ENCODE measurements at regions not wholly inside any gene's neighbourhood (a gene's known extent, or its start where the extent isn't known, plus 50 kb on each side); places are given as distances from the start of the nearest gene placed in this dataset.

GRCh38 chr2:146623771-146624170 lies 1221.1 kb upstream of the ACVR2A start:
- Histone ChIP-seq H3K9me3 (ENCODE audit: control insufficient read depth, insufficient read depth, low read depth, low read length) (no peaks in the 10 kb centered on the region), H3K27ac (ENCODE audit: extremely low read depth, low read depth, low read length) (no peak overlapping the region), H3K4me3 (ENCODE audit: low read depth, low read length) (no peak overlapping the region), H3K36me3 (ENCODE audit: control insufficient read depth in 2 of 2, insufficient read depth in 1 of 2, low read length in 2 of 2) (no peaks in the 10 kb centered on the region), H3K4me1 (ENCODE audit: control insufficient read depth, insufficient read depth, low read length) (no peaks in the 10 kb centered on the region)
- TF ChIP-seq ZNF341 (tag by site-specific recombination; IDR thresholded peaks at IDR 0.05; ENCODE audit: low read depth) (no peak), ZNF558 (tag by site-specific recombination; IDR thresholded peaks at IDR 0.05) (no peak), ZNF112 (tag by site-specific recombination; IDR thresholded peaks at IDR 0.05) (no peak)
- CTCF ChIA-PET, result no interaction called here
- POLR2A ChIA-PET, result no interaction called here

DNA sequence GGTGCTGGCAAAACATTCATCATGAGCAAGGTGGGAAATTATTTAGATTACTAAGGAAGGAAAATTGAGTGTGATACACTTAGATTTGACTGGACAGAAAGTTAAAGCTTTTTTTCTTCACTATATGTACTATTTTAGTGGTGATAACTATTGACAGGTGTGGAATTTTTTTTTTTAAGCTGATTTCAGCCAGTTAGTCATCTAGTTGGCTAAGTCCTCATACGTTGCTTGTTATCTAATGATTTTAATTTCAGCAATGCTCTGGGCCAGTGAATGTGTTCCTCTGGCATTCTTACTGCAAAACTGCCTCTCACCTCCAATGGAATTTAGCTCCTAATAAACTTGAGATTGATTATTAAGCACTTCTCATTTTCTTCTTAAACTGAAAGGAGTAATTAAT lies 1223.2 kb upstream of the ACVR2A start:
- CTCF ChIA-PET, result interaction anchor here (0.6 kb wide), 1 partner anchor 1266 kb away, joined by 4 read pairs; no protein-coding TSS in a partner anchor
- H3K4me3 ChIP-seq (ENCODE audit: low read depth, low read length), result no peak overlapping the region
- no peaks in the 10 kb centered on the region for H3K4me1 ChIP-seq (ENCODE audit: control insufficient read depth, insufficient read depth, low read length)
- no peak for TF ChIP-seq TCF7L2 (IDR thresholded peaks at IDR 0.05; ENCODE audit: borderline replicate concordance, low read depth, low read length)
- no peak for TF ChIP-seq ZNF391 (tag by site-specific recombination; IDR thresholded peaks at IDR 0.05; ENCODE audit: borderline replicate concordance, low read depth)
- no peak for TF ChIP-seq ZNF366 (tag by site-specific recombination; conservative IDR thresholded peaks at IDR 0.05)
- TF ChIP-seq TSHZ1 (tag by site-specific recombination; IDR thresholded peaks at IDR 0.05; ENCODE audit: borderline replicate concordance), result no peak
- TF ChIP-seq ZNF24 (tag by site-specific recombination; IDR thresholded peaks at IDR 0.05), result no peak
- TF ChIP-seq, protein P1, sequence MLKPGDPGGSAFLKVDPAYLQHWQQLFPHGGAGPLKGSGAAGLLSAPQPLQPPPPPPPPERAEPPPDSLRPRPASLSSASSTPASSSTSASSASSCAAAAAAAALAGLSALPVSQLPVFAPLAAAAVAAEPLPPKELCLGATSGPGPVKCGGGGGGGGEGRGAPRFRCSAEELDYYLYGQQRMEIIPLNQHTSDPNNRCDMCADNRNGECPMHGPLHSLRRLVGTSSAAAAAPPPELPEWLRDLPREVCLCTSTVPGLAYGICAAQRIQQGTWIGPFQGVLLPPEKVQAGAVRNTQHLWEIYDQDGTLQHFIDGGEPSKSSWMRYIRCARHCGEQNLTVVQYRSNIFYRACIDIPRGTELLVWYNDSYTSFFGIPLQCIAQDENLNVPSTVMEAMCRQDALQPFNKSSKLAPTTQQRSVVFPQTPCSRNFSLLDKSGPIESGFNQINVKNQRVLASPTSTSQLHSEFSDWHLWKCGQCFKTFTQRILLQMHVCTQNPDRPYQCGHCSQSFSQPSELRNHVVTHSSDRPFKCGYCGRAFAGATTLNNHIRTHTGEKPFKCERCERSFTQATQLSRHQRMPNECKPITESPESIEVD (tag by site-specific recombination; IDR thresholded peaks at IDR 0.05), result no peak
- no peak for TF ChIP-seq GLIS1 (tag by site-specific recombination; IDR thresholded peaks at IDR 0.05)
- TF ChIP-seq SALL2 (tag by site-specific recombination; IDR thresholded peaks at IDR 0.05; ENCODE audit: borderline replicate concordance), result no peak
- TF ChIP-seq ZNF146 (tag by site-specific recombination; IDR thresholded peaks at IDR 0.05), result no peak
- TF ChIP-seq, protein P2, sequence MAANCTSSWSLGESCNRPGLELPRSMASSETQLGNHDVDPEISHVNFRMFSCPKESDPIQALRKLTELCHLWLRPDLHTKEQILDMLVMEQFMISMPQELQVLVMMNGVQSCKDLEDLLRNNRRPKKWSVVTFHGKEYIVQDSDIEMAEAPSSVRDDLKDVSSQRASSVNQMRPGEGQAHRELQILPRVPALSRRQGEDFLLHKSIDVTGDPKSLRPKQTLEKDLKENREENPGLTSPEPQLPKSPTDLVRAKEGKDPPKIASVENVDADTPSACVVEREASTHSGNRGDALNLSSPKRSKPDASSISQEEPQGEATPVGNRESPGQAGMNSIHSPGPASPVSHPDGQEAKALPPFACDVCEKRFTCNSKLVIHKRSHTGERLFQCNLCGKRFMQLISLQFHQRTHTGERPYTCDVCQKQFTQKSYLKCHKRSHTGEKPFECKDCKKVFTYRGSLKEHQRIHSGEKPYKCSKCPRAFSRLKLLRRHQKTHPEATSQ (tag by site-specific recombination; IDR thresholded peaks at IDR 0.05), result no peak
- TF ChIP-seq ZNF777 (tag by site-specific recombination; IDR thresholded peaks at IDR 0.05; ENCODE audit: borderline replicate concordance), result no peak
- TF ChIP-seq KLF7 (tag by site-specific recombination; IDR thresholded peaks at IDR 0.05; ENCODE audit: borderline replicate concordance), result no peak
- TF ChIP-seq ZNF548 (tag by site-specific recombination; IDR thresholded peaks at IDR 0.05), result no peak
- TF ChIP-seq ZNF76 (tag by site-specific recombination; IDR thresholded peaks at IDR 0.05; ENCODE audit: borderline replicate concordance, low read depth), result no peak
- H3K27ac ChIP-seq (ENCODE audit: extremely low read depth, low read depth, low read length), result no peak overlapping the region
- POLR2A ChIA-PET, result no interaction called here
- H3K9me3 ChIP-seq (ENCODE audit: control insufficient read depth, insufficient read depth, low read depth, low read length), result no peaks in the 10 kb centered on the region
- no peaks in the 10 kb centered on the region for H3K36me3 ChIP-seq (ENCODE audit: control insufficient read depth in 2 of 2, insufficient read depth in 1 of 2, low read length in 2 of 2)

Measured in HEK293 (cell line).